ENCODE measurements at regions not wholly inside any gene's neighbourhood (a gene's known extent, or its start where the extent isn't known, plus 50 kb on each side); places are given as distances from the start of the nearest gene placed in this dataset.

GRCh38 chr9:102867488-102867887, 127.6 kb upstream of the CYLC2 start:
- no peak overlapping the region for H3K9ac ChIP-seq (replicated peaks in 1 of 4; ENCODE audit: extremely low read depth in 1 of 4, low read depth in 3 of 4, low read length in 3 of 4)
- no peaks in the 10 kb centered on the region for H3K4me1 ChIP-seq (replicated peaks in 1 of 4; ENCODE audit: control insufficient read depth in 3 of 4, insufficient read depth in 4 of 4, low read length in 3 of 4)
- no peaks in the 10 kb centered on the region for H3K79me1 ChIP-seq (ENCODE audit: low read depth, low read length)
- no peaks in the 10 kb centered on the region for H3K79me2 ChIP-seq (ENCODE audit: control insufficient read depth in 1 of 2, insufficient read depth in 2 of 2, low read length in 2 of 2)
- no peaks in the 10 kb centered on the region for H3K36me3 ChIP-seq (ENCODE audit: control insufficient read depth in 2 of 4, insufficient read depth in 4 of 4, low read length in 3 of 4)
- no peak overlapping the region for H4K5ac ChIP-seq (ENCODE audit: insufficient read length, low read depth, low read length)
- 93% methylated on average over 1 of the region's 1 CpG; no CpG with 5 or more reads in 1 of the 2 experiments for WGBS, 2 experiments (ENCODE audit: extremely low coverage in 1 of 2, insufficient coverage in 1 of 2, insufficient read length in 1 of 2, insufficient replicate concordance in 2 of 2, low coverage in 1 of 2, low lambda C conversion rate in 2 of 2, missing lambda C conversion rate in 1 of 2)
- H4K8ac ChIP-seq (ENCODE audit: extremely low read depth, insufficient read depth, low read length) = no peak overlapping the region
- no peak overlapping the region for H3K4me2 ChIP-seq (ENCODE audit: insufficient read depth in 1 of 2, low read depth in 2 of 2, low read length in 2 of 2)
- H2AK5ac ChIP-seq (ENCODE audit: low read depth, low read length) = no peak overlapping the region
- no peak overlapping the region for H2BK15ac ChIP-seq (ENCODE audit: low read length)
- H2BK20ac ChIP-seq (ENCODE audit: low read length) = no peak overlapping the region
- H3K4ac ChIP-seq (replicated peaks; ENCODE audit: insufficient read length, low read depth, low read length) = no peak overlapping the region
- H3K27me3 ChIP-seq (replicated peaks in 1 of 4; ENCODE audit: control insufficient read depth in 3 of 4, extremely low read depth in 1 of 4, insufficient read depth in 3 of 4, low read length in 3 of 4) = no peaks in the 10 kb centered on the region
- H4K20me1 ChIP-seq (replicated peaks in 1 of 2; ENCODE audit: control insufficient read depth in 1 of 2, insufficient read depth in 2 of 2, low read length in 2 of 2) = no peaks in the 10 kb centered on the region
- no peak overlapping the region for H3K23ac ChIP-seq (ENCODE audit: insufficient read length)
- no peak overlapping the region for H2AFZ ChIP-seq (ENCODE audit: low read length)
- ChIA-PET POLR2A (ENCODE audit: partially characterized antibody) (no interaction called here), CTCF (ENCODE audit: partially characterized antibody) (no interaction called here)
- H2BK5ac ChIP-seq (ENCODE audit: low read depth, low read length) = no peak overlapping the region
- H3K9me3 ChIP-seq (ENCODE audit: insufficient read depth in 2 of 2, low read depth in 1 of 2, low read length in 1 of 2) = no peaks in the 10 kb centered on the region
- H3K14ac ChIP-seq (ENCODE audit: insufficient read length) = no peak overlapping the region
- H2BK12ac ChIP-seq (ENCODE audit: low read depth, low read length) = no peak overlapping the region
- no peak overlapping the region for H2BK120ac ChIP-seq (replicated peaks; ENCODE audit: low read depth, low read length)
- H3K18ac ChIP-seq (ENCODE audit: extremely low read depth, low read length) = no peak overlapping the region
- FAIRE-seq = no peak
- no peak for DNase-seq (ENCODE audit: low read depth in 1 of 2, low spot score in 2 of 2)
- H3K4me3 ChIP-seq (ENCODE audit: extremely low read depth in 1 of 4, insufficient read depth in 2 of 4, low read depth in 3 of 4, low read length in 4 of 4) = no peak overlapping the region
- H3K27ac ChIP-seq (ENCODE audit: low read depth, low read length) = no peak overlapping the region
- H3K56ac ChIP-seq (replicated peaks; ENCODE audit: insufficient read length, low read depth, low read length) = no peak overlapping the region
- no peaks in the 10 kb centered on the region for H3K23me2 ChIP-seq (ENCODE audit: low read depth, low read length)
- no peak overlapping the region for H4K91ac ChIP-seq (replicated peaks; ENCODE audit: insufficient read length, low read length)
- TF ChIP-seq CEBPB (IDR thresholded peaks at IDR 0.05; ENCODE audit: low read depth, low read length) (no peak), SUZ12 (IDR thresholded peaks at IDR 0.05; ENCODE audit: low read length) (no peak), SAP30 (IDR thresholded peaks at IDR 0.05; ENCODE audit: insufficient read depth, insufficient replicate concordance, low read length) (no peak), TCF12 (IDR thresholded peaks at IDR 0.05; ENCODE audit: low read depth, low read length) (no peak), MAFK (IDR thresholded peaks at IDR 0.05; ENCODE audit: low read depth, low read length) (no peak), TEAD4 (IDR thresholded peaks at IDR 0.05; ENCODE audit: low read depth, low read length) (no peak)

All from H1 (cell line).